Thyroid gland (tissue), 4 donors: ENCODE measurements at regions not wholly inside any gene's neighbourhood (a gene's known extent, or its start where the extent isn't known, plus 50 kb on each side); places are given as distances from the start of the nearest gene placed in this dataset.

Experiments used
- CTCF ChIP-seq, 6 experiments: fragments of 200-600 bp in 3 of 6; fragments of 450-650 bp in 3 of 6; sonication (generic) in 3 of 6; IDR thresholded peaks; one replicate each; pipeline ENCODE4 v1.5.1; 2016 to 2019; ENCODE audit warnings: antibody characterized with exemption in 6 of 6, mild to moderate bottlenecking in 2 of 6, inconsistent platforms in 1 of 6, moderate library complexity in 1 of 6
- POLR2A ChIP-seq, 2 donors: fragments of 450-650 bp; IDR thresholded peaks; one replicate each; pipeline ENCODE4 v1.6.1; 2017; ENCODE audit warnings: antibody characterized with exemption in 2 of 2, mild to moderate bottlenecking in 2 of 2, moderate library complexity in 1 of 2

GRCh38 chr18:34297287-34297686 lies 72.6 kb upstream of the NOL4 start:
- TF ChIP-seq CTCF (IDR thresholded peaks at IDR 0.05) (no peak), POLR2A (IDR thresholded peaks at IDR 0.05) (no peak)
